GM12878 (cell line): ENCODE measurements at regions not wholly inside any gene's neighbourhood (a gene's known extent, or its start where the extent isn't known, plus 50 kb on each side); places are given as distances from the start of the nearest gene placed in this dataset.

Experiments
- ATAC-seq: fragments of 200-7000 bp; cut with Tn5 transposase; 3 replicates; pipeline ENCODE4 v1.9.1; 2020; ENCODE audit warnings: mild to moderate bottlenecking, moderate library complexity
- BruUV-seq: library from RNA; stranded (reverse); fragments of 400-500 nt; replicated peaks from 2 replicates; lab custom pipeline; 2021; lab: Mats Ljungman, UMichigan
- CTCF ChIA-PET: fragments of 300-600 bp; sonication (Branson Sonifier 250); formaldehyde crosslinking; extraction: SDS; loops from one replicate; lab custom pipeline; 2021; ENCODE audit warnings: inconsistent platforms; lab: Yijun Ruan, JAX
- POLR2A ChIA-PET: fragments of 350-600 bp; formaldehyde crosslinking; extraction: SDS; loops from one replicate; lab custom pipeline; 2021; ENCODE audit warnings: inconsistent platforms; lab: Charles Lee
- RAD21 ChIA-PET: fragments of 300-600 bp; sonication (Branson Sonifier 250); formaldehyde crosslinking; loops from one replicate; lab custom pipeline; 2023; ENCODE audit warnings: antibody characterized with exemption; ENCODE audit not compliant: unreplicated experiment; lab: Charles Lee
- SMC1A ChIA-PET: fragments of 300-600 bp; sonication (Branson Sonifier 250); formaldehyde crosslinking; loops from one replicate; lab custom pipeline; 2023; ENCODE audit not compliant: unreplicated experiment, uncharacterized antibody; lab: Charles Lee
- DNase-seq: peaks from one replicate; pipeline ENCODE4 v3.0.0-alpha.2; 2011; ENCODE audit warnings: low read depth, low spot score
- FAIRE-seq: peaks from 3 replicates; lab custom pipeline; 2011; peaks lifted over from hg19 to GRCh38; lab: Jason Lieb, UNC
- H2AFZ ChIP-seq: 2 replicates; pipeline ENCODE4 v1.6.0; 2011; ENCODE audit warnings: low read depth, low read length, control low read depth; ENCODE audit not compliant: control insufficient read depth
- H3K27ac ChIP-seq: 2 replicates; pipeline ENCODE4 v1.5.1; 2011; ENCODE audit warnings: control low read depth; ENCODE audit not compliant: control insufficient read depth, insufficient read depth
- H3K27me3 ChIP-seq, 2 experiments: replicated peaks in 1 of 2; 2 replicates each; pipeline versions ENCODE4 v1.6.0 to v1.6.1; 2011; ENCODE audit warnings: low read length in 1 of 2; ENCODE audit not compliant: control insufficient read depth in 2 of 2, insufficient read depth in 2 of 2
- H3K36me3 ChIP-seq, 2 experiments: 2 replicates each; pipeline ENCODE4 v1.5.1; 2011; ENCODE audit warnings: low read length in 1 of 2; ENCODE audit not compliant: control insufficient read depth in 2 of 2, insufficient read depth in 2 of 2
- H3K4me1 ChIP-seq: 2 replicates; pipeline ENCODE4 v1.6.1; 2011; ENCODE audit warnings: mild to moderate bottlenecking, low read length, moderate library complexity, mixed read lengths; ENCODE audit not compliant: control insufficient read depth, insufficient read depth
- H3K4me2 ChIP-seq: 2 replicates; pipeline ENCODE4 v1.6.0; 2011; ENCODE audit warnings: control low read depth; ENCODE audit not compliant: control insufficient read depth, insufficient read depth
- H3K4me3 ChIP-seq: fragments of 200-600 bp; sonication (generic); 2 replicates; pipeline ENCODE4 v1.5.1; 2016
- H3K79me2 ChIP-seq: 2 replicates; pipeline ENCODE4 v1.6.0; 2011; ENCODE audit warnings: low read length; ENCODE audit not compliant: control insufficient read depth, insufficient read depth
- H3K9ac ChIP-seq: 2 replicates; pipeline ENCODE4 v1.8.0; 2011; ENCODE audit warnings: low read length, control low read depth, mixed read lengths; ENCODE audit not compliant: control insufficient read depth, insufficient read depth
- H3K9me3 ChIP-seq: replicated peaks from 3 replicates; pipeline ENCODE4 v1.5.1; 2011; ENCODE audit warnings: mild to moderate bottlenecking, low read length; ENCODE audit not compliant: control insufficient read depth, insufficient read depth
- H4K20me1 ChIP-seq: 2 replicates; pipeline ENCODE4 v1.6.0; 2011; ENCODE audit not compliant: control insufficient read depth, insufficient read depth
- BHLHE40 ChIP-seq, 2 experiments: fragments of 450-650 bp in 1 of 2; IDR thresholded peaks; 2 replicates each; pipeline ENCODE4 v1.6.1; 2011 to 2017; ENCODE audit warnings: low read depth in 2 of 2, borderline replicate concordance in 1 of 2, improper control_type of control experiment in 1 of 2, low read length in 1 of 2, mild to moderate bottlenecking in 1 of 2
- BMI1 ChIP-seq: fragments of 450-650 bp; IDR thresholded peaks from 2 replicates; pipeline ENCODE4 v1.6.1; 2016; ENCODE audit warnings: mild to moderate bottlenecking, moderate library complexity, borderline replicate concordance
- BRCA1 ChIP-seq: IDR thresholded peaks from 2 replicates; pipeline ENCODE4 v1.6.1; 2011; ENCODE audit warnings: low read depth, low read length, improper control_type of control experiment
- CREB1 ChIP-seq: IDR thresholded peaks from 2 replicates; pipeline ENCODE4 v1.6.1; 2012; ENCODE audit warnings: low read depth, mild to moderate bottlenecking, inconsistent platforms
- HDAC6 ChIP-seq: fragments of 200-600 bp; sonication (generic); IDR thresholded peaks from one replicate; pipeline ENCODE4 v1.8.0; 2017; ENCODE audit warnings: antibody characterized with exemption; ENCODE audit not compliant: unreplicated experiment
- NFYA ChIP-seq: IDR thresholded peaks from 2 replicates; pipeline ENCODE4 v1.6.1; 2011; ENCODE audit warnings: low read depth, mild to moderate bottlenecking, low read length, improper control_type of control experiment, borderline replicate concordance
- NRF1 ChIP-seq: conservative IDR thresholded peaks from 2 replicates; pipeline ENCODE4 v1.6.1; 2011; ENCODE audit warnings: mild to moderate bottlenecking, low read depth, low read length, improper control_type of control experiment
- POU2F2 ChIP-seq: IDR thresholded peaks from 3 replicates; pipeline ENCODE4 v1.6.1; 2011; ENCODE audit warnings: low read depth, mild to moderate bottlenecking, low read length, borderline replicate concordance
- SPI1 ChIP-seq: IDR thresholded peaks from 2 replicates; pipeline ENCODE4 v1.6.1; 2011; ENCODE audit warnings: low read depth, mild to moderate bottlenecking, low read length, moderate library complexity, borderline replicate concordance; ENCODE audit not compliant: insufficient read depth
- STAT3 ChIP-seq: IDR thresholded peaks from 2 replicates; pipeline ENCODE4 v1.6.1; 2011; ENCODE audit warnings: low read depth, low read length, improper control_type of control experiment
- TARDBP ChIP-seq: IDR thresholded peaks from 2 replicates; pipeline ENCODE4 v1.6.1; 2016; ENCODE audit warnings: borderline replicate concordance
- WGBS: methylation state at CpG from one replicate; pipeline ENCODE4 v1.1.6; 2016; ENCODE audit warnings: low lambda C conversion rate; ENCODE audit not compliant: insufficient replicate concordance, insufficient coverage; ENCODE audit errors: missing lambda C conversion rate; 5-methylcytosine and 5-hydroxymethylcytosine counted together
- in situ Hi-C: fragments of 300-500 bp; cut with MboI; formaldehyde crosslinking; loops from 9 replicates; pipeline ENCODE4 v1.14.3; 2018; ENCODE audit warnings: mixed read lengths
- intact Hi-C: fragments of 100-400 bp; cut with micrococcal nuclease; formaldehyde crosslinking; loops from one replicate; pipeline ENCODE4 v1.14.2; 2022; ENCODE audit not compliant: unreplicated experiment
- TF ChIP-seq, protein P1 (sequence below): fragments of 450-650 bp; IDR thresholded peaks from 2 replicates; pipeline ENCODE4 v1.6.1; 2018; ENCODE audit warnings: borderline replicate concordance, mild to moderate bottlenecking; ENCODE audit not compliant: partially characterized antibody
- TF ChIP-seq, protein P2 (sequence below): fragments of 450-650 bp; IDR thresholded peaks from 2 replicates; pipeline ENCODE4 v1.6.1; 2017; ENCODE audit warnings: borderline replicate concordance
- TF ChIP-seq, protein P3 (sequence below), 3 experiments: IDR thresholded peaks in 2 of 3; conservative IDR thresholded peaks in 1 of 3; 2 replicates each; pipeline ENCODE4 v1.5.1; 2011; ENCODE audit warnings: low read depth in 3 of 3, low read length in 3 of 3, mild to moderate bottlenecking in 3 of 3, control low read depth in 2 of 3, moderate library complexity in 2 of 3, inconsistent platforms in 1 of 3, mixed read lengths in 1 of 3; ENCODE audit not compliant: control insufficient read depth in 2 of 3, insufficient read depth in 1 of 3; ENCODE audit errors: extremely low read depth in 1 of 3
- TF ChIP-seq, protein P4 (sequence below): fragments of 450-650 bp; formaldehyde crosslinking; IDR thresholded peaks from 2 replicates; pipeline ENCODE4 v1.4.0; 2022; ENCODE audit warnings: mild to moderate bottlenecking, moderate library complexity

GRCh38 chr2:185268651-185269050 lies 470.0 kb upstream of the FSIP2 start:
- SMC1A ChIA-PET, result interaction anchor here (0.7 kb wide), 1 partner anchor 9 kb away, joined by 3 read pairs; no protein-coding TSS in a partner anchor
- ATAC-seq (no peak), DNase-seq (no peak)
- no peak for TF ChIP-seq NRF1
- no peak for TF ChIP-seq NFYA
- TF ChIP-seq, protein P1, sequence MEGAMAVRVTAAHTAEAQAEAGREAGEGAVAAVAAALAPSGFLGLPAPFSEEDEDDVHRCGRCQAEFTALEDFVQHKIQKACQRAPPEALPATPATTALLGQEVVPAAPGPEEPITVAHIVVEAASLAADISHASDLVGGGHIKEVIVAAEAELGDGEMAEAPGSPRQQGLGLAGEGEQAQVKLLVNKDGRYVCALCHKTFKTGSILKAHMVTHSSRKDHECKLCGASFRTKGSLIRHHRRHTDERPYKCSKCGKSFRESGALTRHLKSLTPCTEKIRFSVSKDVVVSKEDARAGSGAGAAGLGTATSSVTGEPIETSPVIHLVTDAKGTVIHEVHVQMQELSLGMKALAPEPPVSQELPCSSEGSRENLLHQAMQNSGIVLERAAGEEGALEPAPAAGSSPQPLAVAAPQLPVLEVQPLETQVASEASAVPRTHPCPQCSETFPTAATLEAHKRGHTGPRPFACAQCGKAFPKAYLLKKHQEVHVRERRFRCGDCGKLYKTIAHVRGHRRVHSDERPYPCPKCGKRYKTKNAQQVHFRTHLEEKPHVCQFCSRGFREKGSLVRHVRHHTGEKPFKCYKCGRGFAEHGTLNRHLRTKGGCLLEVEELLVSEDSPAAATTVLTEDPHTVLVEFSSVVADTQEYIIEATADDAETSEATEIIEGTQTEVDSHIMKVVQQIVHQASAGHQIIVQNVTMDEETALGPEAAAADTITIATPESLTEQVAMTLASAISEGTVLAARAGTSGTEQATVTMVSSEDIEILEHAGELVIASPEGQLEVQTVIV, result no peak
- TF ChIP-seq HDAC6, result no peak
- TF ChIP-seq BHLHE40 (IDR thresholded peaks at IDR 0.05; ENCODE audit: borderline replicate concordance in 1 of 2, low read depth in 2 of 2, low read length in 1 of 2), result no peak
- TF ChIP-seq BMI1, result no peak
- TF ChIP-seq TARDBP, result no peak
- no peak for TF ChIP-seq SPI1
- no peak for TF ChIP-seq POU2F2
- TF ChIP-seq CREB1, result no peak
- TF ChIP-seq, protein P2, sequence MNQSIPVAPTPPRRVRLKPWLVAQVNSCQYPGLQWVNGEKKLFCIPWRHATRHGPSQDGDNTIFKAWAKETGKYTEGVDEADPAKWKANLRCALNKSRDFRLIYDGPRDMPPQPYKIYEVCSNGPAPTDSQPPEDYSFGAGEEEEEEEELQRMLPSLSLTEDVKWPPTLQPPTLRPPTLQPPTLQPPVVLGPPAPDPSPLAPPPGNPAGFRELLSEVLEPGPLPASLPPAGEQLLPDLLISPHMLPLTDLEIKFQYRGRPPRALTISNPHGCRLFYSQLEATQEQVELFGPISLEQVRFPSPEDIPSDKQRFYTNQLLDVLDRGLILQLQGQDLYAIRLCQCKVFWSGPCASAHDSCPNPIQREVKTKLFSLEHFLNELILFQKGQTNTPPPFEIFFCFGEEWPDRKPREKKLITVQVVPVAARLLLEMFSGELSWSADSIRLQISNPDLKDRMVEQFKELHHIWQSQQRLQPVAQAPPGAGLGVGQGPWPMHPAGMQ, result no peak
- no peak for TF ChIP-seq BRCA1
- TF ChIP-seq, protein P3, sequence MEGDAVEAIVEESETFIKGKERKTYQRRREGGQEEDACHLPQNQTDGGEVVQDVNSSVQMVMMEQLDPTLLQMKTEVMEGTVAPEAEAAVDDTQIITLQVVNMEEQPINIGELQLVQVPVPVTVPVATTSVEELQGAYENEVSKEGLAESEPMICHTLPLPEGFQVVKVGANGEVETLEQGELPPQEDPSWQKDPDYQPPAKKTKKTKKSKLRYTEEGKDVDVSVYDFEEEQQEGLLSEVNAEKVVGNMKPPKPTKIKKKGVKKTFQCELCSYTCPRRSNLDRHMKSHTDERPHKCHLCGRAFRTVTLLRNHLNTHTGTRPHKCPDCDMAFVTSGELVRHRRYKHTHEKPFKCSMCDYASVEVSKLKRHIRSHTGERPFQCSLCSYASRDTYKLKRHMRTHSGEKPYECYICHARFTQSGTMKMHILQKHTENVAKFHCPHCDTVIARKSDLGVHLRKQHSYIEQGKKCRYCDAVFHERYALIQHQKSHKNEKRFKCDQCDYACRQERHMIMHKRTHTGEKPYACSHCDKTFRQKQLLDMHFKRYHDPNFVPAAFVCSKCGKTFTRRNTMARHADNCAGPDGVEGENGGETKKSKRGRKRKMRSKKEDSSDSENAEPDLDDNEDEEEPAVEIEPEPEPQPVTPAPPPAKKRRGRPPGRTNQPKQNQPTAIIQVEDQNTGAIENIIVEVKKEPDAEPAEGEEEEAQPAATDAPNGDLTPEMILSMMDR (IDR thresholded peaks at IDR 0.05 in 2 of 3, conservative IDR thresholded peaks at IDR 0.05 in 1 of 3; ENCODE audit: control insufficient read depth in 2 of 3, extremely low read depth in 1 of 3, insufficient read depth in 1 of 3, low read depth in 3 of 3, low read length in 3 of 3), result no peak
- TF ChIP-seq STAT3, result no peak
- TF ChIP-seq, protein P4, sequence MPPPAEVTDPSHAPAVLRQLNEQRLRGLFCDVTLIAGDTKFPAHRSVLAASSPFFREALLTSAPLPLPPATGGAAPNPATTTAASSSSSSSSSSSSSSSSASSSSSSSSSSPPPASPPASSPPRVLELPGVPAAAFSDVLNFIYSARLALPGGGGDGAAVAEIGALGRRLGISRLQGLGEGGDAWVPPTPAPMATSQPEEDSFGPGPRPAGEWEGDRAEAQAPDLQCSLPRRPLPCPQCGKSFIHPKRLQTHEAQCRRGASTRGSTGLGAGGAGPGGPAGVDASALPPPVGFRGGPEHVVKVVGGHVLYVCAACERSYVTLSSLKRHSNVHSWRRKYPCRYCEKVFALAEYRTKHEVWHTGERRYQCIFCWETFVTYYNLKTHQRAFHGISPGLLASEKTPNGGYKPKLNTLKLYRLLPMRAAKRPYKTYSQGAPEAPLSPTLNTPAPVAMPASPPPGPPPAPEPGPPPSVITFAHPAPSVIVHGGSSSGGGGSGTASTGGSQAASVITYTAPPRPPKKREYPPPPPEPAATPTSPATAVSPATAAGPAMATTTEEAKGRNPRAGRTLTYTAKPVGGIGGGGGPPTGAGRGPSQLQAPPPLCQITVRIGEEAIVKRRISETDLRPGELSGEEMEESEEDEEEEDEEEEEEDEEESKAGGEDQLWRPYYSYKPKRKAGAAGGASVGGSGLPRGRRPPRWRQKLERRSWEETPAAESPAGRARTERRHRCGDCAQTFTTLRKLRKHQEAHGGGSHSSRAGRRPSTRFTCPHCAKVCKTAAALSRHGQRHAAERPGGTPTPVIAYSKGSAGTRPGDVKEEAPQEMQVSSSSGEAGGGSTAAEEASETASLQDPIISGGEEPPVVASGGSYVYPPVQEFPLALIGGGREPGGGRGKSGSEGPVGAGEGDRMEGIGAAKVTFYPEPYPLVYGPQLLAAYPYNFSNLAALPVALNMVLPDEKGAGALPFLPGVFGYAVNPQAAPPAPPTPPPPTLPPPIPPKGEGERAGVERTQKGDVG (CRISPR knock-in tag), result no peak
- TF ChIP-seq, all 136 proteins: peak for 0
- in situ Hi-C loops, result no loop called here
- intact Hi-C loops, result no loop called here
- 6% methylated on average over 3 of the region's 3 CpGs for WGBS
- H3K4me3 ChIP-seq, result no peak overlapping the region
- no peak for FAIRE-seq
- CTCF ChIA-PET, result no interaction called here
- no peak overlapping the region for H3K4me2 ChIP-seq
- H4K20me1 ChIP-seq, result no peaks in the 10 kb centered on the region
- no peaks in the 10 kb centered on the region for H3K27me3 ChIP-seq
- BruUV-seq, result no TSS peak
- no peaks in the 10 kb centered on the region for H3K79me2 ChIP-seq
- H3K9me3 ChIP-seq, result no peaks in the 10 kb centered on the region
- no peak overlapping the region for H2AFZ ChIP-seq
- no peaks in the 10 kb centered on the region for H3K36me3 ChIP-seq
- POLR2A ChIA-PET, result no interaction called here
- RAD21 ChIA-PET, result no interaction called here
- no peak overlapping the region for H3K9ac ChIP-seq
- H3K27ac ChIP-seq, result no peak overlapping the region
- no peaks in the 10 kb centered on the region for H3K4me1 ChIP-seq
